ENCODE measurements at regions not wholly inside any gene's neighbourhood (a gene's known extent, or its start where the extent isn't known, plus 50 kb on each side); places are given as distances from the start of the nearest gene placed in this dataset.
"Not testable (repeated sequence)": the region's sequence is repeated elsewhere in the genome, so short reads cannot be mapped to it uniquely, and the experiment has no call there.

DNA sequence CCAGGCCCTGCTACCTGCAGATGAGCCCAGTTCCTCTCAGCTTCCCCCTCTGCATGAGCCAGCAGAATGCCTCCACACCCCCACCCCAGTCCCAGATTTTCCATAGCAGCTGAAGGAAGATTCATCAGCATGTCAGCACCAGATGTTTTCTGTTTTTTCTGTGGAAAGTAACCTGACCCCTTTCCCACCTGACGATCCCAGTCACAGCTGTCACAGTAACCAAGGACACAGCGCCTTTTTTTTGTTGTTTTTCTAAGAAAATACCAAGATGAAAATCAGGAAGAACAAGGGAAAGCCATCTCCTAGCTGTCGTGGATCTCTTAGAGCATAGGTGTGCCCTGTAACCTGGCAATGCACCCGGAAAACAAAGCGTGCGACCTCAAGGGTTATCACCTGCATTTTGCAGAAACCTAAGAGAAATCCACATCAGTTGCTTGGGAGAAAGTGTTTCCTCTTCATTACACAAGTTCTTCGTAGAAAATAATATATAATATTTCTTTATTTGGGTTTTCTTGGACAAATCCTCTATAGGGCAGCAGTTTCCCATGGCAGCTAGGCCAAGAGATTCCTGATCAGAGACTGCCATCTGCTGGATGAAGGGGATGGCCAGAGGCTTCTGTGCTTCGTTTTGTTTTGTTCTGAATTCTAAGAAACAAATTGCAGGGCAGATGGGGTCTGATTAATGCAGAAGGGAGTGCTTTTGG, 401.9 kb downstream of the TNS3 start:
- Histone ChIP-seq H3K9me3 (ENCODE audit: insufficient read depth, low read depth, low read length) (no peaks in the 10 kb centered on the region), H3K4me1 (ENCODE audit: insufficient read depth, low read length) (no peaks in the 10 kb centered on the region), H2AFZ (ENCODE audit: low read depth, low read length) (no peak overlapping the region), H3K27me3 (ENCODE audit: insufficient read depth, low read length) (peaks cover 19% of the 10 kb centered on the region), H3K4me2 (ENCODE audit: low read length) (no peak overlapping the region), H3K4me3 (ENCODE audit: insufficient read depth, low read depth, low read length) (no peak overlapping the region), H4K20me1 (ENCODE audit: insufficient read depth, low read length) (no peaks in the 10 kb centered on the region), H3K27ac (ENCODE audit: low read depth, low read length) (no peak overlapping the region), H3K36me3 (ENCODE audit: insufficient read depth, low read length) (no peaks in the 10 kb centered on the region), H3K79me2 (ENCODE audit: insufficient read depth, low read length) (no peaks in the 10 kb centered on the region), H3K9ac (ENCODE audit: low read length) (no peak overlapping the region)
- H3K27me3 Mint-ChIP-seq (ENCODE audit: low read depth, unreplicated experiment) = peaks cover 38% of the 10 kb centered on the region
- no peak for TF ChIP-seq EZH2 (IDR thresholded peaks at IDR 0.05; ENCODE audit: insufficient read depth, low read length)
- TF ChIP-seq, protein P1, sequence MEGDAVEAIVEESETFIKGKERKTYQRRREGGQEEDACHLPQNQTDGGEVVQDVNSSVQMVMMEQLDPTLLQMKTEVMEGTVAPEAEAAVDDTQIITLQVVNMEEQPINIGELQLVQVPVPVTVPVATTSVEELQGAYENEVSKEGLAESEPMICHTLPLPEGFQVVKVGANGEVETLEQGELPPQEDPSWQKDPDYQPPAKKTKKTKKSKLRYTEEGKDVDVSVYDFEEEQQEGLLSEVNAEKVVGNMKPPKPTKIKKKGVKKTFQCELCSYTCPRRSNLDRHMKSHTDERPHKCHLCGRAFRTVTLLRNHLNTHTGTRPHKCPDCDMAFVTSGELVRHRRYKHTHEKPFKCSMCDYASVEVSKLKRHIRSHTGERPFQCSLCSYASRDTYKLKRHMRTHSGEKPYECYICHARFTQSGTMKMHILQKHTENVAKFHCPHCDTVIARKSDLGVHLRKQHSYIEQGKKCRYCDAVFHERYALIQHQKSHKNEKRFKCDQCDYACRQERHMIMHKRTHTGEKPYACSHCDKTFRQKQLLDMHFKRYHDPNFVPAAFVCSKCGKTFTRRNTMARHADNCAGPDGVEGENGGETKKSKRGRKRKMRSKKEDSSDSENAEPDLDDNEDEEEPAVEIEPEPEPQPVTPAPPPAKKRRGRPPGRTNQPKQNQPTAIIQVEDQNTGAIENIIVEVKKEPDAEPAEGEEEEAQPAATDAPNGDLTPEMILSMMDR (IDR thresholded peaks at IDR 0.05; ENCODE audit: insufficient read depth, low read depth, low read length) = peak; percentile 92
- no peak overlapping the region for H3K4me3 Mint-ChIP-seq (ENCODE audit: unreplicated experiment)
- peak; percentile 27 for DNase-seq (ENCODE audit: low read depth)
- H3K27ac Mint-ChIP-seq (ENCODE audit: unreplicated experiment) = no peak overlapping the region
- peaks cover 13% of the 10 kb centered on the region for H3K4me1 Mint-ChIP-seq (ENCODE audit: low read depth, unreplicated experiment)
- H3K36me3 Mint-ChIP-seq (ENCODE audit: low read depth, unreplicated experiment) = no peaks in the 10 kb centered on the region
- H3K9me3 Mint-ChIP-seq (ENCODE audit: unreplicated experiment) = peaks cover 13% of the 10 kb centered on the region
- no peak for FAIRE-seq

DNA sequence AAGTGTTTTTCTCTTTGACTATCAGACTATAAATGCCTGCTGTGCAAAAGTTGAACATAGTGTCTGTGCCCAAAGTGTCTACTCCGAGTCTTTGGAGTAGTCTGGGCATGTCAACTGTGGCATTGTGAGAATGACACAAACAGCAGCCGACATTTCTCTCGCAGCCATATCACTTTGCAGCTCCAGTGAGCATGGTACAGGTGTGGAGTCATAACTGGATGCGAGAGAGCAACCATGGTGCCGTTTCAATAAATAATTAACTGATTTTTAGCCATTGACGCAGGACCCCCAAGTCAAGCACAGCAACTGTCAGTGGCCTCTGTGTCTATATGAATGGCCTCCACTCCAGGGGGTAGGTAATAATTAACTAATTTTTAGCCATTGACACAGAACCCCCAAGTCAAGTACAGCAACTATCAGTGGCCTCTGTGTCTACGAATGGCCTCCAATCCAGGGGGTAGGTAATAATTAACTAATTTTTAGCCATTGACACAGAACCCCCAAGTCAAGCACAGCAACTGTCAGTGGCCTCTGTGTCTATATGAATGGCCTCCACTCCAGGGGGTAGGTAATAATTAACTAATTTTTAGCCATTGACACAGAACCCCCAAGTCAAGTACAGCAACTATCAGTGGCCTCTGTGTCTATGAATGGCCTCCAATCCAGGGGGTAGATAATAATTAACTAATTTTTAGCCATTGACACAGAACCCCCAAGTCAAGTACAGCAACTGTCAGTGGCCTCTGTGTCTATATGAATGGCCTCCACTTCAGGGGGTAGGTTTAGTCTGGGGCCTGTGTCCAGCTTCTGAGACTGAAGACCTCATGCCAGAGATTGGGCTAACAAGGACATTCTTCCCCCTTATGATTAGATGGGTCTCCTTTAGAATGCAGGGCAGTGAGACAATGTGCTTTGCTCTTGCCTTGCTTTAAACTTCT, 409.0 kb downstream of the TNS3 start:
- not testable (repeated sequence) for H3K9ac ChIP-seq (ENCODE audit: low read length); H3K27me3 Mint-ChIP-seq (ENCODE audit: low read depth, unreplicated experiment); H3K4me3 ChIP-seq (ENCODE audit: insufficient read depth, low read depth, low read length); H3K36me3 Mint-ChIP-seq (ENCODE audit: low read depth, unreplicated experiment); H3K27ac Mint-ChIP-seq (ENCODE audit: unreplicated experiment); H3K79me2 ChIP-seq (ENCODE audit: insufficient read depth, low read length); H3K9me3 ChIP-seq (ENCODE audit: insufficient read depth, low read depth, low read length); H3K4me1 ChIP-seq (ENCODE audit: insufficient read depth, low read length); H3K4me1 Mint-ChIP-seq (ENCODE audit: low read depth, unreplicated experiment); H3K36me3 ChIP-seq (ENCODE audit: insufficient read depth, low read length); DNase-seq (ENCODE audit: low read depth); H3K27me3 ChIP-seq (ENCODE audit: insufficient read depth, low read length); H4K20me1 ChIP-seq (ENCODE audit: insufficient read depth, low read length); H3K4me3 Mint-ChIP-seq (ENCODE audit: unreplicated experiment); H2AFZ ChIP-seq (ENCODE audit: low read depth, low read length); H3K4me2 ChIP-seq (ENCODE audit: low read length); H3K27ac ChIP-seq (ENCODE audit: low read depth, low read length); FAIRE-seq
- peaks cover 13% of the 10 kb centered on the region for H3K9me3 Mint-ChIP-seq (ENCODE audit: unreplicated experiment)

DNA sequence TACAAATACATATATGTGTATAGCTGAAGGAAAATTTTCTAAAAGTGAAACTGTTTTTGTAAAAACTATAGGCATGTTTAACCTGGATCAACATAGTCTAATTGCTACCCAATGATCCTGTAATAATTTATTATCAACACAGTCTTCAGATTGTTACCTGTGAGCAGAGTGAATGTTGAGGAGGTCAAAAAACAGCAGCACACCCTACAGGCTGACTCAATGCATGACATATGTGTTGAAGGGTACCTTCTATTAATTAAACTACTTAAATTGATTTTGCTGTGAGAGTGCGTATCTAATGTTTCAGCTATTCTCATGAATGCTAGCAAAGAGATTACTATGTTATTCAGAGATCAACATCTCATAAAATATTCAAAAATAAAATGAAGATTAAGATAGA, 411.4 kb downstream of the TNS3 start:
- H3K4me1 ChIP-seq (ENCODE audit: insufficient read depth, low read length) = no peaks in the 10 kb centered on the region
- Mint-ChIP-seq H3K4me1 (ENCODE audit: low read depth, unreplicated experiment) (no peaks in the 10 kb centered on the region), H3K4me3 (ENCODE audit: unreplicated experiment) (no peak overlapping the region), H3K27ac (ENCODE audit: unreplicated experiment) (no peak overlapping the region), H3K9me3 (ENCODE audit: unreplicated experiment) (peaks cover 3% of the 10 kb centered on the region), H3K36me3 (ENCODE audit: low read depth, unreplicated experiment) (no peaks in the 10 kb centered on the region), H3K27me3 (ENCODE audit: low read depth, unreplicated experiment) (peaks cover 3% of the 10 kb centered on the region)
- no peaks in the 10 kb centered on the region for H3K9me3 ChIP-seq (ENCODE audit: insufficient read depth, low read depth, low read length)
- H3K27me3 ChIP-seq (ENCODE audit: insufficient read depth, low read length) = peaks cover 2% of the 10 kb centered on the region
- FAIRE-seq (no peak), DNase-seq (ENCODE audit: low read depth) (no peak)
- no peaks in the 10 kb centered on the region for H3K36me3 ChIP-seq (ENCODE audit: insufficient read depth, low read length)
- H3K27ac ChIP-seq (ENCODE audit: low read depth, low read length) = no peak overlapping the region
- no peak overlapping the region for H3K9ac ChIP-seq (ENCODE audit: low read length)
- no peak overlapping the region for H3K4me2 ChIP-seq (ENCODE audit: low read length)
- H3K4me3 ChIP-seq (ENCODE audit: insufficient read depth, low read depth, low read length) = no peak overlapping the region
- TF ChIP-seq EZH2 (IDR thresholded peaks at IDR 0.05; ENCODE audit: insufficient read depth, low read length) = no peak
- TF ChIP-seq, protein P1 (IDR thresholded peaks at IDR 0.05; ENCODE audit: insufficient read depth, low read depth, low read length) = peak; percentile 26
- H4K20me1 ChIP-seq (ENCODE audit: insufficient read depth, low read length) = no peaks in the 10 kb centered on the region
- no peaks in the 10 kb centered on the region for H3K79me2 ChIP-seq (ENCODE audit: insufficient read depth, low read length)
- no peak overlapping the region for H2AFZ ChIP-seq (ENCODE audit: low read depth, low read length)
